ENCODE measurements at regions not wholly inside any gene's neighbourhood (a gene's known extent, or its start where the extent isn't known, plus 50 kb on each side); places are given as distances from the start of the nearest gene placed in this dataset.

GRCh38 chr11:127230392-127230791 lies 229.8 kb upstream of the KIRREL3 start:
- DNase-seq: no peak

- DNase-seq: no peak
These were observed 226.4 kb upstream of the KIRREL3 start for GRCh38 chr11:127226949-127227348.

- no peak for DNase-seq
These were observed 225.8 kb upstream of the KIRREL3 start for GRCh38 chr11:127226380-127226779.

- DNase-seq: no peak
These were observed 225.0 kb upstream of the KIRREL3 start for GRCh38 chr11:127225619-127226018.

GRCh38 chr11:127224276-127224675 lies 223.7 kb upstream of the KIRREL3 start:
- DNase-seq: no peak

- DNase-seq: no peak
These were observed 223.1 kb upstream of the KIRREL3 start for GRCh38 chr11:127223633-127224032.

GRCh38 chr11:127223026-127223425 lies 222.5 kb upstream of the KIRREL3 start:
- DNase-seq: no peak

- no peak for DNase-seq
These were observed 219.1 kb upstream of the KIRREL3 start for GRCh38 chr11:127219704-127220103.

- no peak for DNase-seq
These were observed 217.7 kb upstream of the KIRREL3 start for GRCh38 chr11:127218275-127218608.

- no peak for DNase-seq
These were observed 217.1 kb upstream of the KIRREL3 start for GRCh38 chr11:127217452-127218274.

GRCh38 chr11:127205688-127206217 lies 205.2 kb upstream of the KIRREL3 start:
- no peak for DNase-seq

- DNase-seq: no peak
These were observed 202.9 kb upstream of the KIRREL3 start for GRCh38 chr11:127203490-127203889.

- no peak for DNase-seq
These were observed 201.5 kb upstream of the KIRREL3 start for GRCh38 chr11:127202105-127202504.

GRCh38 chr11:127199306-127199801 lies 198.8 kb upstream of the KIRREL3 start:
- DNase-seq: no peak

- DNase-seq: no peak
These were observed 195.0 kb upstream of the KIRREL3 start for GRCh38 chr11:127195501-127196120.

- peak; percentile 30 to 31 for DNase-seq
These were observed 194.0 kb upstream of the KIRREL3 start for GRCh38 chr11:127194521-127194920.

GRCh38 chr11:127193950-127194349 lies 193.4 kb upstream of the KIRREL3 start:
- no peak for DNase-seq

GRCh38 chr11:127191689-127192088 lies 191.1 kb upstream of the KIRREL3 start:
- no peak for DNase-seq

GRCh38 chr11:127191261-127191660 lies 190.7 kb upstream of the KIRREL3 start:
- DNase-seq: no peak

- DNase-seq: no peak
These were observed 182.1 kb upstream of the KIRREL3 start for GRCh38 chr11:127182586-127183203.

- no peak for DNase-seq
These were observed 156.7 kb upstream of the KIRREL3 start for GRCh38 chr11:127157225-127157624.

- no peak for DNase-seq
These were observed 148.8 kb upstream of the KIRREL3 start for GRCh38 chr11:127149410-127149809.

- no peak for DNase-seq
These were observed 142.7 kb upstream of the KIRREL3 start for GRCh38 chr11:127143251-127143650.
